HEK293 (cell line): ENCODE measurements at regions not wholly inside any gene's neighbourhood (a gene's known extent, or its start where the extent isn't known, plus 50 kb on each side); places are given as distances from the start of the nearest gene placed in this dataset.

Experiments
- CTCF ChIA-PET: fragments of 350-600 bp; formaldehyde crosslinking; extraction: SDS; loops from one replicate; lab custom pipeline; 2021; ENCODE audit warnings: antibody characterized with exemption; lab: Yijun Ruan, JAX
- POLR2A ChIA-PET: fragments of 300-600 bp; formaldehyde crosslinking; extraction: SDS; loops from one replicate; lab custom pipeline; 2020; ENCODE audit warnings: antibody characterized with exemption, inconsistent platforms; lab: Yijun Ruan, JAX
- H3K27ac ChIP-seq: fragments of 200-500 bp; sonication (Bioruptor generic); 2 replicates; pipeline ENCODE4 v1.5.1; 2014; ENCODE audit warnings: low read depth, low read length, control low read depth, inconsistent platforms; ENCODE audit errors: extremely low read depth
- H3K36me3 ChIP-seq, 2 experiments: fragments of 200-500 bp in 1 of 2; sonication (Bioruptor generic) in 1 of 2; 1 replicate in 1 of 2; 2 replicates in 1 of 2; pipeline ENCODE4 v1.5.1; 2014 to 2017; ENCODE audit warnings: inconsistent platforms in 2 of 2, low read length in 2 of 2; ENCODE audit not compliant: control insufficient read depth in 2 of 2, insufficient read depth in 1 of 2
- H3K4me1 ChIP-seq: fragments of 200-500 bp; sonication (Bioruptor generic); 2 replicates; pipeline ENCODE4 v1.5.1; 2014; ENCODE audit warnings: mild to moderate bottlenecking, low read length, inconsistent platforms; ENCODE audit not compliant: control insufficient read depth, insufficient read depth
- H3K4me3 ChIP-seq: 2 replicates; pipeline ENCODE4 v1.5.1; 2011; ENCODE audit warnings: low read depth, mild to moderate bottlenecking, control low read depth, low read length, moderate library complexity
- H3K9me3 ChIP-seq: fragments of 200-500 bp; sonication (Bioruptor generic); 2 replicates; pipeline ENCODE4 v1.5.1; 2014; ENCODE audit warnings: low read depth, low read length, inconsistent platforms; ENCODE audit not compliant: control insufficient read depth, insufficient read depth
- KLF7 ChIP-seq: fragments of 450-650 bp; formaldehyde crosslinking; IDR thresholded peaks from 2 replicates; pipeline ENCODE4 v1.5.1; 2016; ENCODE audit warnings: missing biosample characterization, missing genetic modification characterization, borderline replicate concordance
- KLF8 ChIP-seq: fragments of 450-650 bp; formaldehyde crosslinking; IDR thresholded peaks from 2 replicates; pipeline ENCODE4 v1.5.1; 2016; ENCODE audit warnings: missing biosample characterization, missing genetic modification characterization
- PRDM10 ChIP-seq: fragments of 450-650 bp; formaldehyde crosslinking; IDR thresholded peaks from 2 replicates; pipeline ENCODE4 v1.5.1; 2016; ENCODE audit warnings: missing biosample characterization, missing genetic modification characterization
- ZFP41 ChIP-seq: fragments of 450-650 bp; formaldehyde crosslinking; IDR thresholded peaks from 2 replicates; pipeline ENCODE4 v1.5.1; 2016; ENCODE audit warnings: missing biosample characterization, missing genetic modification characterization, borderline replicate concordance
- ZNF335 ChIP-seq: fragments of 450-650 bp; formaldehyde crosslinking; conservative IDR thresholded peaks from 2 replicates; pipeline ENCODE4 v1.5.1; 2016; ENCODE audit warnings: missing biosample characterization, missing genetic modification characterization
- ZNF341 ChIP-seq: fragments of 450-650 bp; formaldehyde crosslinking; IDR thresholded peaks from 2 replicates; pipeline ENCODE4; 2016; ENCODE audit warnings: low read depth, missing biosample characterization, missing genetic modification characterization
- ZNF354C ChIP-seq: fragments of 450-650 bp; formaldehyde crosslinking; IDR thresholded peaks from 2 replicates; pipeline ENCODE4 v1.5.1; 2016; ENCODE audit warnings: missing biosample characterization, missing genetic modification characterization, low read depth, borderline replicate concordance
- ZNF473 ChIP-seq: fragments of 450-650 bp; formaldehyde crosslinking; IDR thresholded peaks from 2 replicates; pipeline ENCODE4 v1.5.1; 2017; ENCODE audit warnings: missing biosample characterization, missing genetic modification characterization
- ZNF501 ChIP-seq: fragments of 450-650 bp; formaldehyde crosslinking; IDR thresholded peaks from 2 replicates; pipeline ENCODE4 v1.5.1; 2016; ENCODE audit warnings: missing biosample characterization, missing genetic modification characterization
- ZNF561 ChIP-seq: fragments of 450-650 bp; IDR thresholded peaks from 2 replicates; pipeline ENCODE4 v1.5.1; 2018; ENCODE audit warnings: missing biosample characterization, missing genetic modification characterization, borderline replicate concordance
- ZNF629 ChIP-seq: fragments of 450-650 bp; formaldehyde crosslinking; IDR thresholded peaks from 2 replicates; pipeline ENCODE4 v1.5.1; 2017; ENCODE audit warnings: missing biosample characterization, missing genetic modification characterization
- ZNF654 ChIP-seq: fragments of 450-650 bp; formaldehyde crosslinking; IDR thresholded peaks from 2 replicates; pipeline ENCODE4 v1.5.1; 2016; ENCODE audit warnings: low read depth, missing biosample characterization, missing genetic modification characterization
- TF ChIP-seq, protein P1 (sequence below): fragments of 450-650 bp; formaldehyde crosslinking; IDR thresholded peaks from 2 replicates; pipeline ENCODE4 v1.5.1; 2016; ENCODE audit warnings: missing biosample characterization, missing genetic modification characterization, borderline replicate concordance
- TF ChIP-seq, protein P2 (sequence below): fragments of 450-650 bp; formaldehyde crosslinking; IDR thresholded peaks from 2 replicates; pipeline ENCODE4 v1.5.1; 2017; ENCODE audit warnings: missing biosample characterization, missing genetic modification characterization
- TF ChIP-seq, protein P3 (sequence below): IDR thresholded peaks from 2 replicates; pipeline ENCODE4 v1.6.1; 2011; ENCODE audit warnings: mild to moderate bottlenecking, low read depth, low read length, borderline replicate concordance

DNA sequence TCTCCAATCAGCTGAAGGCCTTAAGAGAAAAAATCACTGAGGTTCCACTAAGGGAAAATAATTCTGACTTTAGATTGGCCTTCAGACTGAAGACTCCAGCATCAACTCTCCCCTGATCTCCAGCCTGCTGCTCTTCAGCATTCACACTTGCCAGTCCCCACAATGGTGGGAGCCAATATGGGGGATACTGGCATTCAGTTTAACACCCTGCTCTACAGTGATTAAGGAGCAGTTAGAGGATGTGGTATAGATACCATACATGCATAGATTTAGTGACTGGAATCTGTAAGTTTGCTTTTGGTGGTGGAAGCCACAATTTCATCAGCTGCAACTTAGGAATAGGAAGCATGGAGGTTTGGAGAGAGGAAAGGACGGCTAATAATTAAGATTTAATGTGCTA lies 2017.7 kb upstream of the CDH6 start (continued):
- TF ChIP-seq, protein P1, sequence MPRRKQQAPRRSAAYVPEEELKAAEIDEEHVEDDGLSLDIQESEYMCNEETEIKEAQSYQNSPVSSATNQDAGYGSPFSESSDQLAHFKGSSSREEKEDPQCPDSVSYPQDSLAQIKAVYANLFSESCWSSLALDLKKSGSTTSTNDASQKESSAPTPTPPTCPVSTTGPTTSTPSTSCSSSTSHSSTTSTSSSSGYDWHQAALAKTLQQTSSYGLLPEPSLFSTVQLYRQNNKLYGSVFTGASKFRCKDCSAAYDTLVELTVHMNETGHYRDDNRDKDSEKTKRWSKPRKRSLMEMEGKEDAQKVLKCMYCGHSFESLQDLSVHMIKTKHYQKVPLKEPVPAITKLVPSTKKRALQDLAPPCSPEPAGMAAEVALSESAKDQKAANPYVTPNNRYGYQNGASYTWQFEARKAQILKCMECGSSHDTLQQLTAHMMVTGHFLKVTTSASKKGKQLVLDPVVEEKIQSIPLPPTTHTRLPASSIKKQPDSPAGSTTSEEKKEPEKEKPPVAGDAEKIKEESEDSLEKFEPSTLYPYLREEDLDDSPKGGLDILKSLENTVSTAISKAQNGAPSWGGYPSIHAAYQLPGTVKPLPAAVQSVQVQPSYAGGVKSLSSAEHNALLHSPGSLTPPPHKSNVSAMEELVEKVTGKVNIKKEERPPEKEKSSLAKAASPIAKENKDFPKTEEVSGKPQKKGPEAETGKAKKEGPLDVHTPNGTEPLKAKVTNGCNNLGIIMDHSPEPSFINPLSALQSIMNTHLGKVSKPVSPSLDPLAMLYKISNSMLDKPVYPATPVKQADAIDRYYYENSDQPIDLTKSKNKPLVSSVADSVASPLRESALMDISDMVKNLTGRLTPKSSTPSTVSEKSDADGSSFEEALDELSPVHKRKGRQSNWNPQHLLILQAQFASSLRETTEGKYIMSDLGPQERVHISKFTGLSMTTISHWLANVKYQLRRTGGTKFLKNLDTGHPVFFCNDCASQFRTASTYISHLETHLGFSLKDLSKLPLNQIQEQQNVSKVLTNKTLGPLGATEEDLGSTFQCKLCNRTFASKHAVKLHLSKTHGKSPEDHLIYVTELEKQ, result no peak
- no peak for TF ChIP-seq ZNF354C (tag by site-specific recombination)
- TF ChIP-seq ZNF629 (tag by site-specific recombination), result no peak
- TF ChIP-seq ZFP41 (tag by site-specific recombination), result no peak
- TF ChIP-seq ZNF341 (tag by site-specific recombination), result no peak
- no peak for TF ChIP-seq PRDM10 (tag by site-specific recombination)
- TF ChIP-seq, all 188 proteins: peak for 0

DNA sequence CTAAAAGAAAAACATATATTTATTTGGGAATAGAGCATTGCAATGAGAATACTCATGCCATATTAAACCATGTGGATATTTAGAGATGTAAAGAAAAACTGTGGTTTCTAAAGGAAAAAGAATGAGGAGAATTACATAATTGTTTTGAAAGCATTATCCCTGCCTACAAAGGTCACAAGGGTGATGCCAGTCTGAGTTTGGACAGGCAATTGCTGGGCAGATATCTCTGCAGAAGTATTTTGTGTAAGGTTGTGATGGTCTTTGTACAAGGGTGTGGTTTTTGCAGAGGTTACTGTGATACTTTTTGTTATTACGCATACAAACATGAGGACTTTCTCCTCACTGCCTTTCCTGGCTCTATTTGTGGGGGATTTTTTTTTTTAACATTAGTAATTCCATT lies 2022.9 kb upstream of the CDH6 start:
- ChIA-PET CTCF (no interaction called here), POLR2A (no interaction called here)
- Histone ChIP-seq H3K9me3 (no peaks in the 10 kb centered on the region), H3K4me3 (no peak overlapping the region), H3K27ac (no peak overlapping the region), H3K4me1 (no peaks in the 10 kb centered on the region), H3K36me3 (no peaks in the 10 kb centered on the region)
- TF ChIP-seq ZNF473 (tag by site-specific recombination) (no peak), ZNF501 (tag by site-specific recombination) (no peak), ZNF629 (tag by site-specific recombination) (no peak), KLF8 (no peak), ZNF654 (tag by site-specific recombination) (no peak), KLF7 (tag by site-specific recombination) (no peak), ZNF335 (tag by site-specific recombination) (no peak)
- TF ChIP-seq, protein P2, sequence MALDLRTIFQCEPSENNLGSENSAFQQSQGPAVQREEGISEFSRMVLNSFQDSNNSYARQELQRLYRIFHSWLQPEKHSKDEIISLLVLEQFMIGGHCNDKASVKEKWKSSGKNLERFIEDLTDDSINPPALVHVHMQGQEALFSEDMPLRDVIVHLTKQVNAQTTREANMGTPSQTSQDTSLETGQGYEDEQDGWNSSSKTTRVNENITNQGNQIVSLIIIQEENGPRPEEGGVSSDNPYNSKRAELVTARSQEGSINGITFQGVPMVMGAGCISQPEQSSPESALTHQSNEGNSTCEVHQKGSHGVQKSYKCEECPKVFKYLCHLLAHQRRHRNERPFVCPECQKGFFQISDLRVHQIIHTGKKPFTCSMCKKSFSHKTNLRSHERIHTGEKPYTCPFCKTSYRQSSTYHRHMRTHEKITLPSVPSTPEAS, result no peak
- TF ChIP-seq, protein P3, sequence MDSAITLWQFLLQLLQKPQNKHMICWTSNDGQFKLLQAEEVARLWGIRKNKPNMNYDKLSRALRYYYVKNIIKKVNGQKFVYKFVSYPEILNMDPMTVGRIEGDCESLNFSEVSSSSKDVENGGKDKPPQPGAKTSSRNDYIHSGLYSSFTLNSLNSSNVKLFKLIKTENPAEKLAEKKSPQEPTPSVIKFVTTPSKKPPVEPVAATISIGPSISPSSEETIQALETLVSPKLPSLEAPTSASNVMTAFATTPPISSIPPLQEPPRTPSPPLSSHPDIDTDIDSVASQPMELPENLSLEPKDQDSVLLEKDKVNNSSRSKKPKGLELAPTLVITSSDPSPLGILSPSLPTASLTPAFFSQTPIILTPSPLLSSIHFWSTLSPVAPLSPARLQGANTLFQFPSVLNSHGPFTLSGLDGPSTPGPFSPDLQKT, result no peak

DNA sequence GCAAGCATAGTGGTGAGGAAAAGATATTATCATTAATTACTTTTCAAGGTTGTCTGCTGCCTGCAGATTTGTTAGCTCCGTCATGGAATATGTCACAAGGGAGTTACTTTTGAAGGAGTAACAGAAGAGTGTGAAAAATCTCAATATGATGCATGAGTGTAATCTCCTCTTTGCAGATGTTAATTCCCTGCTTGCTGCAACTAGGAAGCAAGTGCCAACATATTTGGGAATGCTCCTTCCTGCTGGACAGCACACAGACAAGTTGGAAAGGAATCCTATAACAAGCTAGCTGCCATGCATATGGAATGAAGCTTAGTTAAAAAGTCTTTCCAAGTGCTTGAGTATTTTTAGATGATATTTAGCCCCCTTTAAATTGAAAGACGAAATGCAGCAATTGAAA lies 2023.6 kb upstream of the CDH6 start:
- Histone ChIP-seq H3K4me1 (no peaks in the 10 kb centered on the region), H3K36me3 (no peaks in the 10 kb centered on the region), H3K27ac (no peak overlapping the region), H3K4me3 (no peak overlapping the region)
- POLR2A ChIA-PET, result no interaction called here
- no peak for TF ChIP-seq ZNF561
- TF ChIP-seq, all 188 proteins: peak for 0
- no peaks in the 10 kb centered on the region for H3K9me3 ChIP-seq
- CTCF ChIA-PET, result no interaction called here
